ENCODE measurements at regions not wholly inside any gene's neighbourhood (a gene's known extent, or its start where the extent isn't known, plus 50 kb on each side); places are given as distances from the start of the nearest gene placed in this dataset.
"Not testable (repeated sequence)": the region's sequence is repeated elsewhere in the genome, so short reads cannot be mapped to it uniquely, and the experiment has no call there.

GRCh38 chrX:12076046-12076445 is 62.2 kb upstream of the FRMPD4 start:
- Histone ChIP-seq H3K4me1 (no peaks in the 10 kb centered on the region), H3K36me3 (no peaks in the 10 kb centered on the region), H3K9ac (ENCODE audit: low read depth in 2 of 2, low read length in 2 of 2) (no peak overlapping the region), H3K4me3 (no peak overlapping the region), H3K27ac (no peak overlapping the region), H3K27me3 (peaks cover 4% of the 10 kb centered on the region), H3K9me3 (no peaks in the 10 kb centered on the region)
- TF ChIP-seq, protein P1, sequence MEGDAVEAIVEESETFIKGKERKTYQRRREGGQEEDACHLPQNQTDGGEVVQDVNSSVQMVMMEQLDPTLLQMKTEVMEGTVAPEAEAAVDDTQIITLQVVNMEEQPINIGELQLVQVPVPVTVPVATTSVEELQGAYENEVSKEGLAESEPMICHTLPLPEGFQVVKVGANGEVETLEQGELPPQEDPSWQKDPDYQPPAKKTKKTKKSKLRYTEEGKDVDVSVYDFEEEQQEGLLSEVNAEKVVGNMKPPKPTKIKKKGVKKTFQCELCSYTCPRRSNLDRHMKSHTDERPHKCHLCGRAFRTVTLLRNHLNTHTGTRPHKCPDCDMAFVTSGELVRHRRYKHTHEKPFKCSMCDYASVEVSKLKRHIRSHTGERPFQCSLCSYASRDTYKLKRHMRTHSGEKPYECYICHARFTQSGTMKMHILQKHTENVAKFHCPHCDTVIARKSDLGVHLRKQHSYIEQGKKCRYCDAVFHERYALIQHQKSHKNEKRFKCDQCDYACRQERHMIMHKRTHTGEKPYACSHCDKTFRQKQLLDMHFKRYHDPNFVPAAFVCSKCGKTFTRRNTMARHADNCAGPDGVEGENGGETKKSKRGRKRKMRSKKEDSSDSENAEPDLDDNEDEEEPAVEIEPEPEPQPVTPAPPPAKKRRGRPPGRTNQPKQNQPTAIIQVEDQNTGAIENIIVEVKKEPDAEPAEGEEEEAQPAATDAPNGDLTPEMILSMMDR (IDR thresholded peaks at IDR 0.05): no peak
- no peak for DNase-seq
- intact Hi-C loops (cut with DNase I): no loop called here

GRCh38 chrX:12080265-12080664 is 58.0 kb upstream of the FRMPD4 start:
- intact Hi-C loops (cut with DNase I): loop anchor here (5.0 kb wide), 2 partner anchors 622 to 692 kb away; no protein-coding TSS in a partner anchor
- no peak overlapping the region for H3K4me3 ChIP-seq
- DNase-seq: no peak

GRCh38 chrX:12082959-12083358 is 55.3 kb upstream of the FRMPD4 start:
- intact Hi-C loops (cut with DNase I): loop anchor here (5.0 kb wide), 2 partner anchors 619 to 689 kb away; no protein-coding TSS in a partner anchor
- not testable (repeated sequence) for DNase-seq, H3K27ac ChIP-seq

More at GRCh38 chrX:12080265-12080664, 58.0 kb upstream of the FRMPD4 start:
- H3K9ac ChIP-seq (ENCODE audit: low read depth in 2 of 2, low read length in 2 of 2): no peak overlapping the region
- no peaks in the 10 kb centered on the region for H3K9me3 ChIP-seq
- no peak overlapping the region for H3K27ac ChIP-seq
- TF ChIP-seq, protein P1 (IDR thresholded peaks at IDR 0.05): no peak
- no peaks in the 10 kb centered on the region for H3K36me3 ChIP-seq
- H3K27me3 ChIP-seq: no peaks in the 10 kb centered on the region
- H3K4me1 ChIP-seq: no peaks in the 10 kb centered on the region

More at GRCh38 chrX:12082959-12083358, 55.3 kb upstream of the FRMPD4 start:
- not testable (repeated sequence) for H3K36me3 ChIP-seq; H3K9ac ChIP-seq (ENCODE audit: low read depth in 2 of 2, low read length in 2 of 2); H3K4me1 ChIP-seq; H3K27me3 ChIP-seq; H3K9me3 ChIP-seq; H3K4me3 ChIP-seq

Measured in colonic mucosa (tissue), 4 donors.